IMR-90 (cell line): ENCODE measurements at regions not wholly inside any gene's neighbourhood (a gene's known extent, or its start where the extent isn't known, plus 50 kb on each side); places are given as distances from the start of the nearest gene placed in this dataset.

Experiments used
- ATAC-seq: fragments of 200-7000 bp; cut with Tn5 transposase; 2 replicates; pipeline ENCODE4 v1.9.1; 2020; ENCODE audit warnings: low read depth, mild to moderate bottlenecking, moderate library complexity
- BruUV-seq: library from RNA; stranded (reverse); fragments of 400-500 nt; replicated peaks from 2 replicates; lab custom pipeline; 2021; lab: Mats Ljungman, UMichigan
- CTCF ChIA-PET: fragments of 300-600 bp; formaldehyde crosslinking; extraction: SDS; loops from one replicate; lab custom pipeline; 2021; ENCODE audit warnings: antibody characterized with exemption; lab: Yijun Ruan, JAX
- POLR2A ChIA-PET: fragments of 300-600 bp; sonication (Branson Sonifier 250); formaldehyde crosslinking; loops from one replicate; lab custom pipeline; 2022; ENCODE audit warnings: antibody characterized with exemption; ENCODE audit not compliant: unreplicated experiment; lab: Charles Lee
- DNase-seq: peaks from one replicate; pipeline ENCODE4 v3.0.0; 2013
- H2AFZ ChIP-seq: replicated peaks from 2 replicates; pipeline ENCODE3; 2013; ENCODE audit warnings: low read length, mild to moderate bottlenecking; ENCODE audit not compliant: poor library complexity
- H2AK5ac ChIP-seq: 2 replicates; pipeline ENCODE4 v1.6.1; 2013; ENCODE audit warnings: low read depth, low read length, inconsistent platforms
- H2AK9ac ChIP-seq: replicated peaks from 2 replicates; pipeline ENCODE3; 2013; ENCODE audit warnings: mild to moderate bottlenecking, low read depth, low read length, moderate library complexity; ENCODE audit not compliant: poor library complexity
- H2BK120ac ChIP-seq: 2 replicates; pipeline ENCODE4 v1.6.1; 2013; ENCODE audit warnings: low read depth, low read length, inconsistent platforms
- H2BK15ac ChIP-seq: 3 replicates; pipeline ENCODE4 v1.6.1; 2013; ENCODE audit warnings: low read depth, low read length, inconsistent platforms
- H2BK20ac ChIP-seq: 2 replicates; pipeline ENCODE4 v1.6.1; 2013; ENCODE audit warnings: low read depth, mild to moderate bottlenecking, inconsistent platforms, low read length, moderate library complexity
- H2BK5ac ChIP-seq: 2 replicates; pipeline ENCODE4 v1.6.1; 2013; ENCODE audit warnings: mild to moderate bottlenecking, low read depth, low read length, inconsistent platforms; ENCODE audit not compliant: poor library complexity, severe bottlenecking
- H3K14ac ChIP-seq: replicated peaks from 2 replicates; pipeline ENCODE4 v1.6.1; 2013; ENCODE audit warnings: low read depth, low read length, inconsistent platforms
- H3K18ac ChIP-seq: 2 replicates; pipeline ENCODE4 v1.6.1; 2013; ENCODE audit warnings: low read depth, low read length, control low read depth
- H3K23ac ChIP-seq: 2 replicates; pipeline ENCODE4 v1.6.1; 2013; ENCODE audit warnings: low read depth, low read length, inconsistent platforms
- H3K27ac ChIP-seq: 2 replicates; pipeline ENCODE4 v1.5.1; 2013; ENCODE audit warnings: mild to moderate bottlenecking, control low read depth, low read length; ENCODE audit not compliant: insufficient read depth
- H3K27me3 ChIP-seq: 2 replicates; pipeline ENCODE4 v1.6.1; 2013; ENCODE audit warnings: low read length; ENCODE audit not compliant: control insufficient read depth, insufficient read depth
- H3K36me3 ChIP-seq: 2 replicates; pipeline ENCODE4 v1.6.1; 2013; ENCODE audit warnings: low read length, mixed read lengths; ENCODE audit not compliant: control insufficient read depth, insufficient read depth
- H3K4ac ChIP-seq: 2 replicates; pipeline ENCODE4 v1.6.1; 2013; ENCODE audit warnings: low read depth, low read length, inconsistent platforms
- H3K4me1 ChIP-seq: 2 replicates; pipeline ENCODE4 v1.6.1; 2013; ENCODE audit warnings: low read length, mixed read lengths; ENCODE audit not compliant: control insufficient read depth, insufficient read depth
- H3K4me2 ChIP-seq: 2 replicates; pipeline ENCODE4 v1.6.1; 2013; ENCODE audit warnings: low read depth, mild to moderate bottlenecking, control low read depth, low read length, moderate library complexity
- H3K4me3 ChIP-seq: 2 replicates; pipeline ENCODE4 v1.5.1; 2013; ENCODE audit warnings: low read depth, mild to moderate bottlenecking, control low read depth, low read length, moderate library complexity; ENCODE audit not compliant: insufficient read depth
- H3K56ac ChIP-seq: 2 replicates; pipeline ENCODE4 v1.6.1; 2013; ENCODE audit warnings: low read length, inconsistent platforms; ENCODE audit not compliant: insufficient read depth; ENCODE audit errors: extremely low read depth
- H3K79me1 ChIP-seq, 2 experiments: 2 replicates each; pipeline ENCODE4 v1.6.1; 2013; ENCODE audit warnings: low read length in 2 of 2, inconsistent platforms in 1 of 2, low read depth in 1 of 2
- H3K9ac ChIP-seq: 2 replicates; pipeline ENCODE4 v1.6.1; 2013; ENCODE audit warnings: low read depth, low read length, control low read depth
- H3K9me1 ChIP-seq: 2 replicates; pipeline ENCODE4 v1.6.1; 2013; ENCODE audit warnings: low read length, inconsistent platforms; ENCODE audit not compliant: insufficient read depth
- H3K9me3 ChIP-seq: 2 replicates; pipeline ENCODE4 v1.6.1; 2013; ENCODE audit warnings: low read length; ENCODE audit not compliant: control insufficient read depth, insufficient read depth
- H4K20me1 ChIP-seq: 2 replicates; pipeline ENCODE4 v1.6.1; 2013; ENCODE audit warnings: low read length, inconsistent platforms; ENCODE audit not compliant: insufficient read depth
- H4K5ac ChIP-seq: 2 replicates; pipeline ENCODE4 v1.6.1; 2013; ENCODE audit warnings: mild to moderate bottlenecking, low read depth, low read length, control low read depth
- H4K8ac ChIP-seq, 2 experiments: 2 replicates each; pipeline ENCODE4 v1.6.1; 2013; ENCODE audit warnings: low read depth in 2 of 2, low read length in 2 of 2, control low read depth in 1 of 2, inconsistent platforms in 1 of 2
- H4K91ac ChIP-seq: 2 replicates; pipeline ENCODE4 v1.6.1; 2013; ENCODE audit warnings: low read depth, low read length, inconsistent platforms; ENCODE audit not compliant: insufficient read depth
- BHLHE40 ChIP-seq: fragments of 150-350 bp; IDR thresholded peaks from 2 replicates; pipeline ENCODE4 v1.6.1; 2016; ENCODE audit warnings: mild to moderate bottlenecking, low read depth, low read length
- CHD1 ChIP-seq: IDR thresholded peaks from 2 replicates; pipeline ENCODE4 v1.6.1; 2012; ENCODE audit warnings: low read depth, low read length, improper control_type of control experiment
- FOS ChIP-seq: fragments of 150-350 bp; IDR thresholded peaks from 2 replicates; pipeline ENCODE4 v1.6.1; 2016; ENCODE audit warnings: low read depth, low read length
- MAFK ChIP-seq: IDR thresholded peaks from 2 replicates; pipeline ENCODE4 v1.6.1; 2012; ENCODE audit warnings: low read depth, low read length, improper control_type of control experiment
- MAZ ChIP-seq: IDR thresholded peaks from 2 replicates; pipeline ENCODE4 v1.6.1; 2012; ENCODE audit warnings: low read depth, mild to moderate bottlenecking, low read length, improper control_type of control experiment, moderate library complexity, borderline replicate concordance
- NFE2L2 ChIP-seq: fragments of 150-350 bp; IDR thresholded peaks from 2 replicates; pipeline ENCODE4 v1.6.1; 2016; ENCODE audit warnings: low read depth, mild to moderate bottlenecking, low read length
- POLR2A ChIP-seq: IDR thresholded peaks from 2 replicates; pipeline ENCODE4 v1.6.1; 2012; ENCODE audit warnings: mild to moderate bottlenecking, low read depth, low read length
- RAD21 ChIP-seq: IDR thresholded peaks from 2 replicates; pipeline ENCODE4 v1.6.1; 2012; ENCODE audit warnings: low read length, improper control_type of control experiment
- RCOR1 ChIP-seq: IDR thresholded peaks from 2 replicates; pipeline ENCODE4 v1.6.1; 2012; ENCODE audit warnings: mild to moderate bottlenecking, low read length, improper control_type of control experiment; ENCODE audit not compliant: insufficient replicate concordance
- RFX5 ChIP-seq: IDR thresholded peaks from 2 replicates; pipeline ENCODE4 v1.8.0; 2012; ENCODE audit warnings: low read depth, mild to moderate bottlenecking, low read length, moderate library complexity
- WGBS, 2 experiments: methylation state at CpG; one replicate each; pipeline versions ENCODE4 v1.1.5 to v1.1.7; 2013; ENCODE audit warnings: missing lambda C conversion rate in 2 of 2; ENCODE audit not compliant: insufficient read length in 1 of 2; ENCODE audit errors: extremely low coverage in 2 of 2; 5-methylcytosine and 5-hydroxymethylcytosine counted together
- dilution Hi-C: fragments of 300-500 bp; cut with HindIII; formaldehyde crosslinking; loops from one replicate; pipeline ENCODE4 v1.14.3; 2018; ENCODE audit warnings: low sequenced_read_pairs; ENCODE audit not compliant: unreplicated experiment
- in situ Hi-C: fragments of 300-500 bp; cut with MboI; formaldehyde crosslinking; loops from 3 replicates; pipeline ENCODE4 v1.14.3; 2019; ENCODE audit warnings: low sequenced_read_pairs, inconsistent platforms, mixed read lengths
- intact Hi-C: fragments of 100-400 bp; cut with micrococcal nuclease; formaldehyde crosslinking; loops from 2 replicates; pipeline ENCODE4 v1.10.0; 2022
- TF ChIP-seq, protein P1 (sequence below): fragments of 150-350 bp; IDR thresholded peaks from 2 replicates; pipeline ENCODE4 v1.6.1; 2017; ENCODE audit warnings: mild to moderate bottlenecking, antibody characterized with exemption, low read length, low read depth

DNA sequence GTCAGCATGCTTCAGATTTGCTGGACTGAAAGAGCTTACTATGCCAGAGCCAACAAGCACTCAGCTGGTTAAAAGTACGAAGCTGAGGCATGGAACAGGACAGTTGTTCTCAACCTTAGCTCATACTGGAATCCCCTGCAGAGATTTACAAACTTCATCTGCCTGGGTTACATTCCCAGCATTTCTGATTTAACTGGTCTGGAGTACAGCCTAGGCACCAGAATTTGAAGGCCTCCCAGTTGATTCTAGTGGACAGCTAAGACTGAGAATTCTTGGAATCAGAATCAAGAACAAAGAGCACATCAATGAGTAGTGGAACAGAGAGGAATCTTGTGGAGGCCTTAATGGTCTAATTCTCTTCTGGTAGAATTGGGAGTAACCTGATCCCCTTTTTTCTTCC is 298.2 kb upstream of the NXPH2 start:
- Histone ChIP-seq H3K18ac (no peak overlapping the region), H3K9ac (no peak overlapping the region), H2BK5ac (no peak overlapping the region), H3K9me3 (peaks cover 6% of the 10 kb centered on the region), H3K9me1 (no peaks in the 10 kb centered on the region), H3K27me3 (no peaks in the 10 kb centered on the region), H3K4ac (no peak overlapping the region), H3K27ac (no peak overlapping the region), H3K4me3 (no peak overlapping the region), H2BK120ac (no peak overlapping the region), H4K20me1 (no peaks in the 10 kb centered on the region), H3K14ac (no peak overlapping the region), H4K5ac (no peak overlapping the region), H4K91ac (no peak overlapping the region), H3K23ac (no peak overlapping the region), H2AK9ac (no peak overlapping the region), H2AK5ac (no peak overlapping the region), H2BK15ac (no peak overlapping the region), H2AFZ (no peak overlapping the region), H3K79me1 (no peaks in the 10 kb centered on the region), H2BK20ac (no peak overlapping the region), H3K56ac (no peak overlapping the region), H3K36me3 (no peaks in the 10 kb centered on the region), H3K4me1 (no peaks in the 10 kb centered on the region), H4K8ac (no peak overlapping the region), H3K4me2 (no peak overlapping the region)
- no peak for ATAC-seq
- intact Hi-C loops = no loop called here
- in situ Hi-C loops = no loop called here
- dilution Hi-C loops = no loop called here
- ChIA-PET POLR2A (no interaction called here), CTCF (no interaction called here)
- no TSS peak for BruUV-seq
- TF ChIP-seq POLR2A (no peak), BHLHE40 (no peak), MAZ (no peak), NFE2L2 (no peak), FOS (no peak), CHD1 (no peak), MAFK (no peak), RFX5 (no peak), RAD21 (no peak), RCOR1 (no peak)
- TF ChIP-seq, protein P1, sequence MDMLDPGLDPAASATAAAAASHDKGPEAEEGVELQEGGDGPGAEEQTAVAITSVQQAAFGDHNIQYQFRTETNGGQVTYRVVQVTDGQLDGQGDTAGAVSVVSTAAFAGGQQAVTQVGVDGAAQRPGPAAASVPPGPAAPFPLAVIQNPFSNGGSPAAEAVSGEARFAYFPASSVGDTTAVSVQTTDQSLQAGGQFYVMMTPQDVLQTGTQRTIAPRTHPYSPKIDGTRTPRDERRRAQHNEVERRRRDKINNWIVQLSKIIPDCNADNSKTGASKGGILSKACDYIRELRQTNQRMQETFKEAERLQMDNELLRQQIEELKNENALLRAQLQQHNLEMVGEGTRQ = no peak
- no peak for DNase-seq
- no CpG with 5 or more reads among the region's 1 CpG for WGBS, 2 experiments
